ENCODE measurements at regions not wholly inside any gene's neighbourhood (a gene's known extent, or its start where the extent isn't known, plus 50 kb on each side); places are given as distances from the start of the nearest gene placed in this dataset.

DNA sequence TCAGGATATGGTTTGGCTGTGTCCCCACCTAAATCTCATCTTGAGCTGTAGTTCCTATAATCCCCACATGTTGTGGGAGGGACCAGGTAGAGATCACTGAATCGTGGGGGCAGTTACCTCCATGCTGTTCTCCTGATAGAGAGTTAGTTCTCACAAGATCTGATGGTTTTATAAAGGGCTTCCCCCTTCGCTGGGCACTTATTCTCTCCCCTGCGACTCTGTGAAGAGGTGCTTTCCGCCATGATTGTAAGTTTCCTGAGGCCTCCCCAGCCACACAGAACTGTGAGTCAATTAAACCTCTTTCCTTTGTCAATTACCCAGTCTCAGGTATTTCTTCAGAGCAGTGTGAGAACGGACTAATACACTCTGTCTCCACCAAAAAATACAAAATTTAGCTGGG, 291.9 kb downstream of the BCOR start:
- TF ChIP-seq, protein P1, sequence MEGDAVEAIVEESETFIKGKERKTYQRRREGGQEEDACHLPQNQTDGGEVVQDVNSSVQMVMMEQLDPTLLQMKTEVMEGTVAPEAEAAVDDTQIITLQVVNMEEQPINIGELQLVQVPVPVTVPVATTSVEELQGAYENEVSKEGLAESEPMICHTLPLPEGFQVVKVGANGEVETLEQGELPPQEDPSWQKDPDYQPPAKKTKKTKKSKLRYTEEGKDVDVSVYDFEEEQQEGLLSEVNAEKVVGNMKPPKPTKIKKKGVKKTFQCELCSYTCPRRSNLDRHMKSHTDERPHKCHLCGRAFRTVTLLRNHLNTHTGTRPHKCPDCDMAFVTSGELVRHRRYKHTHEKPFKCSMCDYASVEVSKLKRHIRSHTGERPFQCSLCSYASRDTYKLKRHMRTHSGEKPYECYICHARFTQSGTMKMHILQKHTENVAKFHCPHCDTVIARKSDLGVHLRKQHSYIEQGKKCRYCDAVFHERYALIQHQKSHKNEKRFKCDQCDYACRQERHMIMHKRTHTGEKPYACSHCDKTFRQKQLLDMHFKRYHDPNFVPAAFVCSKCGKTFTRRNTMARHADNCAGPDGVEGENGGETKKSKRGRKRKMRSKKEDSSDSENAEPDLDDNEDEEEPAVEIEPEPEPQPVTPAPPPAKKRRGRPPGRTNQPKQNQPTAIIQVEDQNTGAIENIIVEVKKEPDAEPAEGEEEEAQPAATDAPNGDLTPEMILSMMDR (conservative IDR thresholded peaks at IDR 0.05; ENCODE audit: low read depth, low read length): no peak
- no peak for TF ChIP-seq EZH2 (IDR thresholded peaks at IDR 0.05; ENCODE audit: low read length, unreplicated experiment)
